Stimulated activated CD8-positive, alpha-beta memory T cell treated with anti-CD3 and anti-CD28 coated beads, Interleukin-15, amount 100 ng/mL, for 24 hours (primary cell): ENCODE measurements at regions not wholly inside any gene's neighbourhood (a gene's known extent, or its start where the extent isn't known, plus 50 kb on each side); places are given as distances from the start of the nearest gene placed in this dataset.
"Not testable (repeated sequence)": the region's sequence is repeated elsewhere in the genome, so short reads cannot be mapped to it uniquely, and the experiment has no call there.

Experiments
- DNase-seq: peaks from one replicate; pipeline ENCODE4 v3.0.0-alpha.2; 2020; ENCODE audit warnings: low read depth

DNA sequence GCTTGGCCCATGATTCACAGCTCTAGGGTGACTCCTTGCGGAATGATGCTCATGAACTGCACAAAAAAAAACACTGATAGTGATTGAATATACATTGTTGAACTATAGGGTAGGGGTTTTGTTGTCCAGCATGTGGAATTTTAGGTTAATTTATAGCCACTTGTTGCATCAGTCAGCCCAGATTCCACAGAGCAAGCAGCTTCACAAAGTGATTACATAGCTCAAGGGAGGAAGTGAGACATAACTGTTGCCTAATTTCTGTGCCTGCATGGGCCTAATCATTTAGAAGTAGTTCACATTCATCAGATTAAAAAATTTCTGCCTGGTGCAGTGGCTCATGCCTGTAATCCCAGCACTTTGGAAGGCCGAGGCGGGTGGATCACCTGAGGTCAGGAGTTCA lies 142.2 kb upstream of the ZNF722 start:
- not testable (repeated sequence) for DNase-seq

- no peak for DNase-seq
Measured at GRCh38 chr7:63867127-63867526, 131.5 kb upstream of the ZNF722 start.

DNA sequence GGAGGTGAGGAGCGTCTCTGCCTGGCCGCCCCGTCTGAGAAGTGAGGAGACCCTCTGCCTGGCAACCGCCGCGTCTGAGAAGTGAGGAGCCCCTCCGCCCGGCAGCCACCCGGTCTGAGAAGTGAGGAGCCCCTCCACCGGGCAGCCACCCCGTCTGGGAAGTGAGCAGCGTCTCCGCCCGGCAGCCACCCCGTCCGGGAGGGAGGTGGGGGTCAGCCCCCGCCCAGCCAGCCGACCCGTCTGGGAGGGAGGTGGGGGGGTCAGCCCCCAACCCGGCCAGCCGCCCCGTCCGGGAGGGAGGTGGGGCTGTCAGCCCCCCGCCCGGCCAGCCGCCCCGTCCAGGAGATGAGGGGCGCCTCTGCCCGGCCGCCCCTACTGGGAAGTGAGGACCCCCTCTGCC lies 124.4 kb upstream of the ZNF722 start:
- not testable (repeated sequence) for DNase-seq

- no peak for DNase-seq
Measured at GRCh38 chr7:63876707-63877322, 121.8 kb upstream of the ZNF722 start.

GRCh38 chr7:63887031-63887430 lies 111.6 kb upstream of the ZNF722 start:
- DNase-seq = no peak

DNA sequence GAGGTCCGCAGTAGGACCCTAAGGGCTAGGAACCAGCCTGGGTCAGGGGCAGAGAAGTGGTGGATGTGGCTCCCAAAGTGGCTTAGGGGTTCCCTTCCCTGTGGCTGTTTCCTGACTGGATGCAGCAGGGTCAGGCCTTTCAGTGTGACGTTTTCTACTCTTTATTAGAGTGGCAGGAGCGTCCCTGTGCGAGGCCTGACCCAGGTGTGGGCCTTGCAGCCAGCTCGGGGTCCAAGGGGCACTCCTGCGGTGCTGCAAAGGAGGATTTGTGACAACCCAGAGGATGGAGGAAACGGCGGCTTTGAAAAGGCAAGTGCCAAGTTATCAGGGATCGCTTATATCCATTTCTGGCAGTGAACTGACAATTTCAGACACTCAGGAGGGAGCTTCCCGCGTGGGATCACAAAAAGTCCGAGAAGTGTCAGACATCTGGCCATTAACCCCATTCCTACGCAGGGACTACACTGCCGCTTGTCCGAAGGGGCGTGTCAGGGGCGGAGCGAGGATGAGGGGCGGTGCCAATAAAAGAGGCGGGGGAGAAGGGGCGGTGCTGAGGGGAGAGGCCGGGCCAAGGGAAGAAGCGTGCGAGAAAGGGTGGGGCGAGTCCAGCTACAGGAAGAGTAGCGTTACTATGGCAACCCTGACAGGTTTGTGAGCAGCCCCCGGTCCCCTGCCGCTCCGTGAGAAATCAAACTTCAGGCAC lies 98.8 kb upstream of the ZNF722 start:
- DNase-seq = peak; percentile 56

DNA sequence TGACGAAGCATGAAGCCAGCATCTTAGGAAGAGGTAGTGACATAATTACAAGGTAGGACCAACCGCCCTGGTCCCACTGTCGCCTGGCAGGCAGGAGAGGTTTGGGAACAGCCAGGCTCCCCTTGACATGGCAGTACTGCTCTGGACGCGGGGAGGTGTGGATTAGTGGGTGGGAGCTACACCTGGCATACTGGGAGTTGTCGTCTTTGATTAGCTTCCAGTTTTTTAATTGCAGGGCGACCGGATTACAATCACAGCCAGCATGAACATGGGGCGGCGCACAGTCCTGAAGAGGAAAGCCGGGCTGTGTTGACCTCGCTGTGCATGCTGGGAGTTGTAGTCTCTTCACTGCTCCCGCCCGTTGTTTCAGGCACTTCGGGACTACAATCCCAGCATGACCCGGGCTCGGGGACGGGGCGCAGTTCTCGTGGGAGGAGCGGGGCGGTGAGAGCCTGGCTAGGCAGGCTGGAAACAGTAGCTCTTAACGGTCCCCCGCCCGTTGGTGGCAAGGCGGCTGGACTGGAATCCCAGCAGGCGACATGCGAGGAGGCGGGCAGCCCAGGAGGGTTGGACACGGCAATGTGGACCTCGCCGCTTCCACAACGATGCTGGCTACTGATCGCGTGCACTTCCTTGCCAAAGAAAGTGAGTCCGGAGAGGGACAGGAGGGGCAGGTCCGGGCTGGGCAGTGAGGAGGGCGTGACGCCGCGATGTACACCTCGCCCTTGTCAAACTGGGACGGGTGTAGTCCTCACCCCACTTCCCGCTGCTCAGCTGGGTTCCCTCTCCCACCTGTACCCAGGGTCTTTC lies 98.0 kb upstream of the ZNF722 start:
- DNase-seq = peak; percentile 63

- DNase-seq = not testable (repeated sequence)
Measured at GRCh38 chr7:63901204-63901506, 97.5 kb upstream of the ZNF722 start.

- DNase-seq = no peak
Measured at GRCh38 chr7:63918986-63919385, 79.7 kb upstream of the ZNF722 start.

- DNase-seq = no peak
Measured at GRCh38 chr7:63925262-63925625, 73.4 kb upstream of the ZNF722 start.

- DNase-seq = peak; percentile 67
Measured at GRCh38 chr7:63925626-63926460, 72.8 kb upstream of the ZNF722 start.

GRCh38 chr7:63927261-63927660 lies 71.4 kb upstream of the ZNF722 start:
- no peak for DNase-seq

GRCh38 chr7:63931057-63931600 lies 67.5 kb upstream of the ZNF722 start:
- DNase-seq = no peak

DNA sequence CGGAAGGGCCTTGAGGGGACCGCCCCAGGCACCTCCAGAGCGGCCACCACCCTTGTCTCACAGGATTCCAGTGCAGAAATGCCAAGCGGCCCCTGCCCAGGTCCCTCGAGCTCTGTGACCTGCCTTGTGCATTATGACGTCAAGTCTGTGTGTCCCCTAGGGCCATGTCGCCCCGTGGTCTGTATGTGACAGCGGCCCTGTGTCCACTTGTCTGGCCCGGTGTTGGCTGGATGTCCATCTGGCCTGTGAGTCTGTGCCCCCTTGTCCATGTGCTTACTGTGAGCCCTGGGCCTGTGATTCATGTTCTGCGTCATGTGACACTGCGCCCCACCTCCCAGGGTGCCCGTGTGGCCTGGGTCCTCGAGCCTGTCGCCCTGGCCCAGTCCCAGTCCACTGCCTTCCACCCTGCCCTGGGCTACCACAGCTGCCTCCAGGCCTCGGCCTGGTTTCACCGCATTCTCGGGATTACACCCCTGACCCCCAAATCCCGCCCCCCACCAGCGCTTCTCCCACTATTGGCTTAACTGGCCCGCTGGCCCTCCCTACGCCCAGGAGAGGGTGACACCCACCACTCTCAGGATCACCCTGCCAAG lies 66.6 kb upstream of the ZNF722 start:
- no peak for DNase-seq
